IPS-NIHi7 (cell line): ENCODE measurements at regions not wholly inside any gene's neighbourhood (a gene's known extent, or its start where the extent isn't known, plus 50 kb on each side); places are given as distances from the start of the nearest gene placed in this dataset.
"Not testable (repeated sequence)": the region's sequence is repeated elsewhere in the genome, so short reads cannot be mapped to it uniquely, and the experiment has no call there.

ENCODE experiments used
- DNase-seq: peaks from one replicate; pipeline ENCODE4 v3.0.0; 2012; ENCODE audit warnings: mixed read lengths; ENCODE audit errors: extremely low spot score

DNA sequence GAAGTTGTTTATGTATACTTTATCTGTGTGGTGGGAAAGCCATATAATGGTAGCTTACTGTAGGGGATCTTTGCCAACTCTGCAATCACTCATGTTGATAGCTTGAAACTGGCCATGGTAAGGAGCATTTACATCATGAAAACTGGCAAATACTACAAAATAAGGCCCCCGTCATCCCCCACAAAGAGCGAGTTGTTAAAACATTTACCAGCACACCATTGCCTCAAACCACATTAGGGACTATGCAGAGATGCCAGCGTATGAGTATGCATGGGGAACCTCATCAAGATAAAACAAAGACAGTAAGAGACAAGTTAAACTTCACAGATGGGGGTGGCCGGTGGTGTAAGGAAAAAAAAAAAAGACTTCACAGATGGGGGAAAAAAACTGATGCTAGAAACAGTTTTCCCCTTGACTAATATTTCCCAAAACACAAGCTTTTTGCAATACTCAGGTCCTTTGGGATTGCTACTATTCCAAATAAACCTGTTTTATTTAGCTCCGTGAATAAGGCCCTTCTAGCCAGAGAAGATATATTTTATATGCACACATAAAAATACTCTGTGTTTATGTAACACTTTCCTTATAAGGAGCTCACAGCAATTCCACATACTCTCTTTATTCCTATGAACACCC is 70.6 kb upstream of the SERP2 start:
- no peak for DNase-seq

DNA sequence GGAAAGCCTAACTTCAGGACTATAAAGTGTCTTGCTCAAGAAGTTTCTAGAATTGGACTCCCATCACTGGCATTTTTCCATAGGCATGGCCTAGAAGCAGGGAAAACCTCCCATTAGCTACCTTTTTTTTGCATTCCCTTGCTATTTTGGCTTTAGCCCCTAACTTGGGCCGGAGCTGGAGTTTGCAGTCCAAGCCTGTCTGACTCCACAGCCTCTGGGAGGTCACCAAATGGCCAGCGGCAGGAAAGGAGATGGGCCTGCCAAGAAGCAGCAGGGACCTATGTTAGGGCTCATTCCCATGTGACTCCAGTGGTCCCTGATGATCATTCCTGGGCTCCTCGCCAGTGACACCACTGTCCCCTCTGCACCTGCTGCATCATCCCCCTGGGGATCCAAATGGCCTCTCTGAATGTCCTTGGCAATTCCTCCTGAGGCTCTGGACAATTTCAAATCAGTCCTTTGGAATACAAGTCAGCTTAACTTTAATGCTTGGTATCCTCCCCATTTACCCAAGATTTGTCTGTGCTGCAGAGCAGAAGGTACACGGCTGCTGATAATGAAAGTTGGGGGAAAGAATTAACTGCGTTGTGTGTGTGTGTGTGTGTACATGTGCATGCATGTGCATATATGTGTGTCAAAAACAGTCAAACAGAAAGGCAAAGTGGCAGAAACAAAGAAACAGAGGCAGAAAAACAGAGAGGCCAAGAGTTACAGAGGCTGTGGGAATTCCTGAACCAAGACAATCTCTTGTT is 69.8 kb upstream of the SERP2 start:
- no peak for DNase-seq

DNA sequence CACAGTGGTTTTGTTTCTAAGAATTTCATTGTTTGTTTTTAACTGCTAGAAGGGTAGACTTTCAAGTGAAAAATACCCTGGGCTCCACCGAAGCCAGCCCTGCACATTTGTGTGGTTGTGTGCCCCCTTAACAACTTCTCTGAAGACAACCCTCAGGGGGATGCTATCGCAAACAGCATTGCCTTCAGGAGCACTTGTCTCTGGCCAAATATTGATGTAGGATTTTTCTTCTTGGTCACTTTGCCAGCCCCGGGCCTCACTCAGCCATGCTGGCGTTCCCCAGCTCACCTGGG is 69.2 kb upstream of the SERP2 start:
- no peak for DNase-seq

DNA sequence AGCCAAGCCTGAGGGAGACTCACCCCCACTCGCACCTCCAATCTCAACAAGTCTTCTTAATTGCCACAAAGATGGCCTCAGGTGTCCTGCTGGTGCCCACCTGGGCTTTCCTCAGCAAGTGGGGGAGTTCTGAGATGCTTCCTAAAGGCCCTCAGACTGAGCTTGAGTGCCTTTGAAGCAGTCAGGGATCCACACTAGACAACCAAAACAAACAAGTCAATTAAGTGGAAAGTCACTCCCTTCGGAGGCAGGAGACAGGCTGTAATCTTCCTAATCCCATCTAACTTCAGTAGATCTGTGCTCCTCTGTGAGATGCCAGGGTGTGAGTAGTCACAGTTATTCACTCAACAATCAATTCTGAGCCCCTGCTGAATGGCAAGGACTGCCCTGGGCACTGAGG is 68.3 kb upstream of the SERP2 start:
- no peak for DNase-seq

DNA sequence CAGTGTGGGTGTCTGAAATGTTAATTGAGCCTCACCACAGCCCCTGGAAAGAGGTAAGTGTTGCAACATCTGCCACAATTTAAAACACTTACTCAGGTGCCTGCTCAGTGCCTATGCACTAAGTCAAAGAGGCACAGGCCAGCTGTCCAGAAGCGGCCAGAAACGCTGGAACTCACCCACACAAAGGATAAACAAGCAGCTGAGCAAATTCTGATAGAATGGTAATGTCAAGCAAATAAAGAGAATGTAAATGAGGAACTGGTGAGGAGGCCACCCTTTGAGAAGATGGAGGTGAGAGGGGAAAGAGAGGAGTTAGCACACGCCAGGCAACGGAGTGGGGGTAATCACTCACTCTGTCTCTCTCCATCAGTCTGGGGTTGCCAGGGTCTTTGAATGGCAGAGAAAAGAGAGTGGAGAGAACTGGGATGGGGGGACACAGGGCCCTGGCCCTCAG is 67.7 kb upstream of the SERP2 start:
- no peak for DNase-seq

DNA sequence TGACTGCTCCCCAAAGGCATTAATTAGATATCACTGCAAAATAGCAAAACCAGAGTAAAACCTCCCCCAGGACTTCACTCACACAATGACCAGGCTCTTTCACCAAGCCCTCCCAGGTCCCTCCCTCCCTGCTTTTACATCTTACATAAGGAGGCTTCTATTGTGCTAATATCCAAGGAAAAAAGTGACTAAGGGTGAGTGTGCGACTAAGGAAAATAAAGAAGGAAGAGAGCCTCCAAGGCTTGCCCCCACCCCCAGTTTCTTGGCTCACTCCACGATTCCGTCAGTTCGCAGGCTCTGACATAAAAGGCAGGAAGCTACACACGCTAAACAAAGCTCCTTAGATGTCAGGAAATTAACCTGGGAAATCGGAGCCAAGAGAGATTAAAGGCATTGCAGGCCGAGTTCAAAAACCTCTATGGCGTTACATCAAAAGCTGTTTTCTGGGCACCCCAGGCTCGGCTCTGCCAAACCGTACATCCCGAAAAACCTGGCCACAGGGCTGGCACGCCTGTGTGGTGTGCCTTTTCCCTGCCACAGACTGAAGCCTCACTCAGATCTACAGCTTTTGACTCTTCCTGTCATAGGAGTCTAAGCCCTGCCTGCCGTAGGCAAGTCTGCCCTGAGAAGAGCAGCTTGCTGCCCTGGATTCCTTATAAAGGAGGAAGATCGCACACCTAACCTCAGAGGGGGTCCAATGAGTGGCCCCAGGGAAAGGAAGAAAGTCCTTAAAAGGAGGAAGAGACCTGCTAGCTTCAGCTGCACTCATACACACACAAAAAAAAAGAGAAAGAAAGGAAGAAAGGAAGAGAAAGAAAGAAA is 67.0 kb upstream of the SERP2 start:
- peak; percentile 58 for DNase-seq

DNA sequence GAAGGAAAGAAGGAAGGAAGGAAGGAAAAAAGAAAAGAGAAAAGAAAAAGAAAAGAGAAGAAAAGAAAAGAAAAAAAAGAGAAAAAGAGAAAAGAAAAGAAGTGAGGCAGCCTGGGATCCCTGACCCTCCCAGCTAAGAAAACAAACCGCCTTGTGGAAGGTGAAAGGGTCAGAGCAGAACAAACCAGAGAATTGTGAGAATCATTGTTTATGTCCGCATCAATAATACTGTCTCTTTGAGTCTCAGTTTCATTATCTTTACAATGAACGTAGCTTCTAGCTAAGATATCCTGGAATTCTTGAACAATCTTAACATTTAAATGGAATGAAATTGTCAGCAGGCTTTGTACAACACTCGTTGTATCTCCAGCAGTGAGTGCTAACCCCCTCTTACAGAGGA is 66.4 kb upstream of the SERP2 start:
- no peak for DNase-seq

DNA sequence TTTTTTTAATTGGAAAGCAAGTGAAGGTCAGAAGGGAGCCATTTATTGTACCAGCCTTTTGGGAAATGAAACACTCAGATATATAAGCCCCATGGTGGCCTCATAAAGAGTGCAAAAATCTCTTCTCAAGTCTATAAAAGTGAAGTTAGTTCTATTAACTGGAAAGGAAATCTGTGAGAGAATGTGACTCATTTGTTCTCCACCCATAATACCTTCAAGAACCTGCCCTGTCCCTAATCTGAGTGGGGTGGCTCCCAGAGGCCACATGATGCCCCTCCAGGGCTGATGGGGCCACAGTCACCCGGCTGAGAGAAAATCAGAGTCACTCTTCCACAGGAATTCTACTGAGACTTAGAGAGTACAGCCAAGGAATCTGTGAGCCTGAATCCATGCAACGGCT is 65.8 kb upstream of the SERP2 start:
- no peak for DNase-seq

DNA sequence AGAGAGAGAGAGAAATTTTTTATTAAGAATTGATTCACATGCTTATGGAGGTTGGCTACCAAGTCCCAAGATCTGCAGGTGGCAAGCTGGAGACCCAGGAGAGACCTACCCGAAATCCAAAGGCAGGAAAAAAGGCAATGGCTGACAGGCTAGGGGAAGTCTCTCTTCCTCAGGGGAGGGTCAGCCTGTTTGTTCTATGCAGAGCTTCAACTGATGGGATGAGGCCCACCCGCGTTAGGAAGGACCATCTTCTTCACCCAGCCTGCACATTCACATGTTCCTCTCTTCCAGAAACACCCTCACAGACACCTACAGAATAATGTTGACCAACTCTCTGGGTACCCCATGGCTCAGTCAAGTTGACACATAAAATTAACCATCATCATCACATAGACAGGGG is 65.3 kb upstream of the SERP2 start:
- no peak for DNase-seq

DNA sequence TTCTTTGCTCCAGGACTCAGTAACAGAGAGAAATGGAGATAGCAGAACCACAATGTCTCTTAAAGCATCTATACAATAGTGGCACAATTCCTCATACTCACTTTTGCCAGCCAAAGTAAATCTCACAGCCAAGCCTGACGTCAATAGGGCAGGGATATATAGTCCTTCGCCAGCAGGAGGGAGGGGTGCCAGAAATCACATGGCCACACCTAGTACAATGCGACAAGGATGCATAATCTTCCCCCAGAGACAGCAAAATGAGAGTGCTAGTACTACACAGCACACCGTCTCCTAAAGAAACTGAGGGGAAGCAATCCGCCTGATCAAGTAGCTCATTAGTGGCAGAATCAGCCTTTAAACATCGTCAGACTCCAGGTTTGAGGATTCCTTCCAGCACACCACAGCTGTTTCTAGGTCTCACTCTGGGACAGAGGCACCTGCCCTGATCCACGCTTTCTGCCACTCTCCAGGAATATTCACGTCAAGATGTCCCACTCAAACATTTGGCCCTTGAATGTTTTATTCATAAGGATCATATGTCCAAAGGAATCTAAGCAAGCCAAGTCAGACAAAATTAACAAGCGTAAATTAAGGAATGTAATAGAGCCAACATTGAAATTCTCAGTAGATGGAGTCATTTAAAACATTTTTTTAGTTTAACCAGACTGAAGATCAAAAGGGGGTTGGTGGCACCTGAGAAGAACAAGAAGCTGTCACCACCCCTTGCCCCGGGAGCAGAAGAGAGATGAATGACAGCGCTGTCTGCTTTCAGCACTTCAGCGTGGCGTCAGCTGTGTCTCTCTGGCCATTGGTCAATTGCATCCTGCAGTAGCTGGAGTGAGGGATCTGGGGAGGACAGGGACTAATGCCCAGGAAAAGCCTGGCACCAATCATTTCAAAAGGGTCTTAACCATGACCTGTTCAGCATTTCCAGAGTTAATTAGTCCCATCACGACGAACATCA is 63.5 kb upstream of the SERP2 start:
- DNase-seq: no peak

DNA sequence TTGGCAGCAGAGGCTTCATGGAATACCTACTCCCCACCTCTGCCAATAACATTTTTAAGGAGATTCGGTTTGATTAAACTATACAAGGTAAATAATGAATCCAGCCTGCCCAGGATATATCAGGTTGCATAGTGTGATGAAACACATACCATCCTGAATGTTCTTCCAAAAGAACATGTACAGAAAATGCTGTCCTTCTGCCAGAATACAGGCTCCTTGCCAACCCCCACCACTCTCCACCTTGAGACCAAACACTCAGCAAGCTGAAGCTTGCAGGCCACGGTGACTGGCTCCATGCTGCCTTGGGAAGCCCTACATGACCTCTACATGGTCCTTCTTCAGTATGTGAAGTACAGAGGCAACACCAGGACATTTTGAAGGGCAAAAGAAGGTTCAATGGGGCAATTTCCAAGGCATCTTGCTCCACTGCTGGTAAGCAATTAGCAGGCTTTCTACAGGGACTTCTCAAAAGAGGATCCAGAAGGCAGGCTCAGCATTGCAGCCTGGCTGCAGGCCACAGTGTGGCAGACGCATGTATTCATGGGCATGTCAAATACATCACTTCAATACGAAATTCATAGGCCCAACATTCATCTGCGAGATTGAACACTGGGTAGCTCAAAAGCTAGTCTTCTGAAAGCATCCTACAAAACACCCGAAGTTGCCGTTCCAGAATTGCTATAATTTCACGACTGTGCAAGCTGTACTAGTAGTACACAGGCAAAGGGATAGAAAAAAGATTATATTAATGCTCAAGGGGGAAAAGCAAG is 62.4 kb upstream of the SERP2 start:
- DNase-seq: no peak

DNA sequence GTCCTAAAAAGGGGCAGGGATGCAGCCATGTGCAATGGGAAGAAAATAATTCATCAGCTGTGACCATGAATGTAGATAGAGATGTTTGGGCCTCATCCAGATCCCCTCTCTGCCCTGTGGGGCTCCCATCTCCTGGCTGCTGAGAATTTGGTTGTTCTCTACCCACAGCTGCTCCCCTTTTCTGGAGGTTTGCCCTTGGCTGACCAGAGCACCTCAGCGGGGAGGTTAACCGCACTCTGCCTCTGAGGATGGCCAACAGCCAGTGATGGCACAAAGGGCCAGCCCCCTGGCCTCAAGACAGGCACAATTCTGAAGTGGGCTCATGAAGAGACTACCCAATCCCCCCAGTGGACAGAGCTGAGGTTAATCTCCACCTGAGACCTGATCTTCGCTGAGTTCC is 61.5 kb upstream of the SERP2 start:
- no peak for DNase-seq

DNA sequence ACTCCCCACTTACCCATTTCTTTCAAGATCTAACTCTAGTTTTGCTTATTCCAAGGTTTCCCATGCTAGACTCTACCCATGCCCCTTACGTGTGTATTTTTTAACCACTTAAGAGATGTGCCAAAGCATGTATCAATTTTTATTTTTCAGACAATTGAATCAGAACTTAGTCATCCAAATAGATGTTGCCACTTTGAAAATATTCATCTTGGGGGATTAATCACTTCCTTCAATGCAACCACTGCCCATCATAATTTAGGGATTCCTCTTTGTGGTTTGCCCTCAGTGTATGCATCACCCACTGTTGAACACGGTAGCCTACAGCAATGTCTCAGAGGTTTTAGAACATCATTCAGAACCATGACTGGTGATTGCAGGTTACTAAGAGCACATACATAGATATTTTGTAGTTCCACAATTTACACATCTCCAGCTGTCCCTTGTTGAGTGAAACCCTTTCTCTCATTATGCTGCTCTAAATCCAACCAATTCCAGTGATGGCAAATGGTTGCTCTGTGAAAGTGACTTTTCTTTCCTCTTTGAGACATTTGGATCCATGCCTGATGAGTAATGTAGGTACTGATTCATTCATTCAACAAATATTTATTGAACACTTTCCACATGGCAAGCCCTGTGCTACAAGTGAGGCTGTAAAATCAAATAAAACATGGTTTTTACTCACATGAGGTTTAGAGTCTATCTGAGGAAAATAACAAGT is 60.6 kb upstream of the SERP2 start:
- DNase-seq: no peak

DNA sequence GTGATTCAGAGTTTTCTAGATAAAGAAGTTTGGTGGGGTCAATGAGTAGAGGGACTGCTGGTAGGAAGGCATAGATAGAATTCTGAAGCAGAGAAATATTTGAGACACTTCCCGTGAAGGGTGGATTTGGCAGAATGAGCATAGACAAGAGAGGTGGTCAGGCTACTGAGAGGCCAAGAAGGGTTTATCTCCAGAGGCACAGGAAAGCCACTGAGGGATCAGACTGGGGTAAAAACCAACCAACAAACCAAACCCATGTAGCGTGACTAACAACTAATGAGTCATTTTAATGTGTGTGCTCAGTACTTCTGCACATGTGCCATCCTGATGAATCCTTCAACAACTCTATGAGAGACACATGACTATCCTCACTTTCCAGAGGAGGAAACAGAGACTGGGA is 60.0 kb upstream of the SERP2 start:
- DNase-seq: no peak

DNA sequence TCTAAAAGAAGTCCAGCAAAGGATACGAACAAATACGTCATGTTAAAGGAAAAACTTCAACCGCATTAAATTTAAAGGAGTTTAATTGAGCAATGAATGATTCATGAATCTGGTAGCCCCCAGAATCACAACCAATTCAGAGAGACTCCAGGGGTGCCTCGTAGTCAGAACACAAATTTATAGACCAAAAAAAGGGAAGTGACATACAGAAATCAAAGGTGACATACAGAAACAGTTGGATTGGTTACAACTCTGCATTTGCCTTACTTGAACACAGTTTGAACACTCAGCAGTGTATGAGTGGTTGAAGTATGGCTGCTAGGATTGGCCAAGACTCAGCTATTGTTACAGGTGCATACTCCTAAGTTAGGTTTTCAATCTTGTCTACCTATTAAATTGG is 59.5 kb upstream of the SERP2 start:
- not testable (repeated sequence) for DNase-seq

DNA sequence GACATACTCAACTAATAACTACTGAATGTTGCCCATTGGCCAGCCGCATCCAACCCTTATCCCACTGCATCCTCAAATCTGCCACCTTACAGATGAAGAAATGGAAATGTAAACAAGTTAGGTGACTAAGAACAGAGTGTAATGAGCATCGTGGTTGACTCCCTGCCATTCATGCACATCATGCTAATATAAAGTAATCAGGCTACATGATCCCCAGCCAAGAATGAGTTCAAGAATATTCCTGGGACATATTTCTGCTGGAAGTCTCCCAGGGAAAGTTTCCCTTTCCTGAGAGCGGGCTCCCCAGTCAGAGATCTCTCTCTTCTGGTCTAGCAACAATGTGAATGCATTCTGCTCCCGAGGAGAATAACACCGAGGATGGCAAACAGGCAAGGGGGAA is 55.9 kb upstream of the SERP2 start:
- DNase-seq: no peak

DNA sequence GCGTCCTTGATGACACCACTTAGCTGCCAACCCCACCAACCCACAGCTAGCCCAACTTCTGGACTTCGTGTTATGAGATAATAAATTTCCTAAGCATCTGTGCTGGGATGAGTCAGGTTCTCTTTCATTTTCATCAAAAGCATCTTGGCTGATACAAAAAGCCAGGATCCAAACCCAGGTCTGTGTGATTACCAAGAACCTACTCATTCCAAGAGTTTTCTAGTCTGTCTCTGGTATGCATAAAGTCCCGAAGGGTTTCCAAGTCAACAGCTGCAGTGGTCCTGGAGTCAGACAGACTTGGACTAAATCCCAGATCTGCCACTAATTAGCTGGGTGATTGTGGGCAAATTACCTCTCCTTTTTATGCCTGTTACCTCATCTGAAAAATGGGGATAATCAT is 55.5 kb upstream of the SERP2 start:
- no peak for DNase-seq

DNA sequence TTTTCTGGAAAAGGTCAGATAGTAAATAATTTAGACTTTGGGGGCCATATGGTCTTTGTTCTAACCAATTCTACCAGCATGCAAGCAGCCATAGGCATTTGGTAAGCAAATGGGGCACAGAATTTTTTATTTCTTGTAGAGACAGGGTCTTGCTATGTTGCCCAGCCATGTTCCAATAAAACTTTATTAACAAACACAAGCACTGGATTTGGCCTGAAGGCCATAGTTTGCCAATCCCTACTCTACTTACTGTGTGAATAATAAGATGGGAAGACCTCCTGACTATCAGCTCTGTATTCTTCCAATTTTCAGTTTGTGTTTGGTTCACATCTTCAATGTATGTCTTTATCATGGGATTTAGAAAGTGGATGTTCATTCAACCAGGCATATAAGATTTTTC is 53.0 kb upstream of the SERP2 start:
- no peak for DNase-seq

DNA sequence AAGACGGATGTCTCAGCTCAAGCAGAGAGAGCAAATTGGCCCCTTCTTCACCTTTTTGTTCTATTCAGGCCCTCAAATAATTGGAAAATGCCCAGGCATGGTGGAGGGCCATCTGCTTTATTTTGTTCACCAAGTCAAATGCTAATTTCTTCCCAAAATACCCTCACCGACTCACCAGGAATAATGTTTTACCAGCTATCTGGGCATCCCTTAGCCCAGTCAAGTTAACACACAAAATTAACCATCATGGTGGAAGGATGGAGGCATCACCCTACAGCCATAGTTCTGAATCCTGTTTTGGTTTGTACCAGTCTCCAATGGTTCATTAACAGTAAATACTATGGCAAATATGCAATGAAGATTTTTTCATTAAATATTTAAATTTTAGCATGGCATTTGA is 51.7 kb upstream of the SERP2 start:
- no peak for DNase-seq

DNA sequence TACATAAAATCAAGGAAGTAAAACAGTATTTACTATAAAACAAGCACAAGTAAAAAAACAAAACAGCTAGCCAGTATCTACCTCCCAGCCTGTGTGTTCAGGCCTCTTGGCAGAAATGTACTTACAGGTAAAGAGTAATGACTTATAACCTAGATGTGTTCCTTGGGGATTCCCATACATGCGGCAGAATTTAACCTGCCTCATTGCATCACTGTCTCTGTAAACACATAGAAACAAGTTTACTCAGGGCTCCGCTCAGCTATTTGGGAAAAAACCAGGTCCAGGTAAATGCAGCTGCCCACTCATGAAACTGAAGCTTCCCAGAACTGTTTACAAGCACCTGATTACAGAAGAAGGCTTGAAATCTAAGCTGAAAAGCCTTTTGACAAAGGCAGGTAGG is 50.7 kb upstream of the SERP2 start:
- DNase-seq: no peak
